Activated CD4-positive, alpha-beta T cell treated with anti-CD3 and anti-CD28 coated beads, Interleukin-2, amount 50 U/mL, for 1 hour (primary cell): ENCODE measurements at regions not wholly inside any gene's neighbourhood (a gene's known extent, or its start where the extent isn't known, plus 50 kb on each side); places are given as distances from the start of the nearest gene placed in this dataset.

Experiments used
- DNase-seq: peaks from one replicate; pipeline ENCODE4 v3.0.0-alpha.2; 2020

GRCh38 chr7:132733860-132734259, 157.6 kb upstream of the PLXNA4 start:
- no peak for DNase-seq

GRCh38 chr7:132732321-132732865, 156.1 kb upstream of the PLXNA4 start:
- no peak for DNase-seq

GRCh38 chr7:132730105-132730504, 153.8 kb upstream of the PLXNA4 start:
- no peak for DNase-seq

- no peak for DNase-seq
These were observed 147.3 kb upstream of the PLXNA4 start for GRCh38 chr7:132723506-132724081.

- DNase-seq: no peak
These were observed 144.6 kb upstream of the PLXNA4 start for GRCh38 chr7:132720835-132721234.

- no peak for DNase-seq
These were observed 137.6 kb upstream of the PLXNA4 start for GRCh38 chr7:132713893-132714292.

- peak; percentile 4 for DNase-seq
These were observed 133.8 kb upstream of the PLXNA4 start for GRCh38 chr7:132709971-132710567.

- DNase-seq: no peak
These were observed 132.2 kb upstream of the PLXNA4 start for GRCh38 chr7:132708470-132708869.

GRCh38 chr7:132705146-132705545, 128.9 kb upstream of the PLXNA4 start:
- DNase-seq: no peak

- DNase-seq: no peak
These were observed 127.5 kb upstream of the PLXNA4 start for GRCh38 chr7:132703742-132704141.

- no peak for DNase-seq
These were observed 120.7 kb upstream of the PLXNA4 start for GRCh38 chr7:132697003-132697402.

- DNase-seq: no peak
These were observed 120.1 kb upstream of the PLXNA4 start for GRCh38 chr7:132696332-132696731.

- no peak for DNase-seq
These were observed 114.9 kb upstream of the PLXNA4 start for GRCh38 chr7:132691201-132691600.

- DNase-seq: no peak
These were observed 113.9 kb upstream of the PLXNA4 start for GRCh38 chr7:132690174-132690573.

GRCh38 chr7:132687981-132688383, 111.7 kb upstream of the PLXNA4 start:
- no peak for DNase-seq

- no peak for DNase-seq
These were observed 110.7 kb upstream of the PLXNA4 start for GRCh38 chr7:132687016-132687415.

- DNase-seq: no peak
These were observed 109.0 kb upstream of the PLXNA4 start for GRCh38 chr7:132685277-132685676.

- no peak for DNase-seq
These were observed 107.8 kb upstream of the PLXNA4 start for GRCh38 chr7:132683896-132684690.

- DNase-seq: no peak
These were observed 105.7 kb upstream of the PLXNA4 start for GRCh38 chr7:132681951-132682350.

- no peak for DNase-seq
These were observed 104.3 kb upstream of the PLXNA4 start for GRCh38 chr7:132680590-132680989.

- no peak for DNase-seq
These were observed 102.4 kb upstream of the PLXNA4 start for GRCh38 chr7:132678656-132679055.

GRCh38 chr7:132677918-132678317, 101.6 kb upstream of the PLXNA4 start:
- DNase-seq: no peak

- no peak for DNase-seq
These were observed 96.1 kb upstream of the PLXNA4 start for GRCh38 chr7:132672200-132672990.
